Thyroid gland (tissue), 4 donors: ENCODE measurements at regions not wholly inside any gene's neighbourhood (a gene's known extent, or its start where the extent isn't known, plus 50 kb on each side); places are given as distances from the start of the nearest gene placed in this dataset.

Experiments used
- DNase-seq, 2 donors: peaks; one replicate each; pipeline ENCODE4 v3.0.0-alpha.2; 2019
- H3K27ac ChIP-seq, 3 donors: fragments of 200-600 bp; sonication (generic); 1 replicate in 2 of 3; 2 replicates in 1 of 3; pipeline ENCODE4 v1.5.1; 2016 to 2019; ENCODE audit warnings: mild to moderate bottlenecking in 1 of 3, moderate library complexity in 1 of 3
- H3K27me3 ChIP-seq: fragments of 200-600 bp; sonication (generic); one replicate; pipeline ENCODE4 v1.5.1; 2019
- H3K36me3 ChIP-seq, 2 donors: fragments of 200-600 bp; sonication (generic); one replicate each; pipeline ENCODE4 v1.5.1; 2016 to 2019
- H3K4me1 ChIP-seq, 2 donors: fragments of 200-600 bp; sonication (generic); one replicate each; pipeline ENCODE4 v1.5.1; 2017 to 2019
- H3K4me3 ChIP-seq, 3 donors: fragments of 200-600 bp; sonication (generic); replicated peaks in 1 of 3; 1 replicate in 2 of 3; 2 replicates in 1 of 3; pipeline ENCODE4 v1.5.1; 2016; ENCODE audit warnings: mild to moderate bottlenecking in 1 of 3
- H3K9me3 ChIP-seq: fragments of 200-600 bp; sonication (generic); one replicate; pipeline ENCODE4 v1.5.1; 2017
- CTCF ChIP-seq, 6 experiments: fragments of 200-600 bp in 3 of 6; fragments of 450-650 bp in 3 of 6; sonication (generic) in 3 of 6; IDR thresholded peaks; one replicate each; pipeline ENCODE4 v1.5.1; 2016 to 2019; ENCODE audit warnings: antibody characterized with exemption in 6 of 6, mild to moderate bottlenecking in 2 of 6, inconsistent platforms in 1 of 6, moderate library complexity in 1 of 6
- POLR2A ChIP-seq, 2 donors: fragments of 450-650 bp; IDR thresholded peaks; one replicate each; pipeline ENCODE4 v1.6.1; 2017; ENCODE audit warnings: antibody characterized with exemption in 2 of 2, mild to moderate bottlenecking in 2 of 2, moderate library complexity in 1 of 2
- WGBS, 2 donors: methylation state at CpG; one replicate each; pipeline ENCODE4 v1.1.5; 2017; 5-methylcytosine and 5-hydroxymethylcytosine counted together
- intact Hi-C: fragments of 100-400 bp; cut with DNase I; formaldehyde crosslinking; loops from one replicate; pipeline ENCODE4 v1.15.1; 2023

DNA sequence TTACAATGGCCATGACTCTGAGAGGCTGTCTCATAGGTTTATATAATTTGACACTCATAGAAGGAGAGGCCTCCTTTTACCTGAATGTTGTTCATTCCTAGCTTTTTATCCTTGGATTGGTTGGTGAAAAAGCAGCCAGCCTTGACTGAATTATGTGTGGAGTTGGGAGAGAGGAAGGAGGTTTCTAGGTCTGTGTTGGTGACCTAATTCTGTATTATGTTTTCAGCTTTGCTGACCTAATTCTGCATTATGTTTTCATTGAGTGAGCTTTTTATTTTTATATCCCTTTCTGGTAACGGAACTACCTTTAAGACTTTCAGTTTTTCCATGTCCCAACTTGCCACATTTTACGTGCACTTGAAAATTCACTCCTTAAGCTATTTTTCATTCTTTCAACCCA is 59.1 kb upstream of the RNF144B start:
- Histone ChIP-seq H3K4me3 (no peak overlapping the region), H3K36me3 (no peaks in the 10 kb centered on the region), H3K27me3 (no peaks in the 10 kb centered on the region), H3K27ac (peak overlapping the region; percentile 83 to 90 (median 84)), H3K4me1 (peaks cover 30 to 48% of the 10 kb centered on the region in 2 donors), H3K9me3 (no peaks in the 10 kb centered on the region)
- intact Hi-C loops, result no loop called here
- 33 to 36% methylated on average over 2 of the region's 2 CpGs for WGBS, 2 donors
- TF ChIP-seq POLR2A (IDR thresholded peaks at IDR 0.05) (no peak), CTCF (IDR thresholded peaks at IDR 0.05) (no peak)
- no peak for DNase-seq

DNA sequence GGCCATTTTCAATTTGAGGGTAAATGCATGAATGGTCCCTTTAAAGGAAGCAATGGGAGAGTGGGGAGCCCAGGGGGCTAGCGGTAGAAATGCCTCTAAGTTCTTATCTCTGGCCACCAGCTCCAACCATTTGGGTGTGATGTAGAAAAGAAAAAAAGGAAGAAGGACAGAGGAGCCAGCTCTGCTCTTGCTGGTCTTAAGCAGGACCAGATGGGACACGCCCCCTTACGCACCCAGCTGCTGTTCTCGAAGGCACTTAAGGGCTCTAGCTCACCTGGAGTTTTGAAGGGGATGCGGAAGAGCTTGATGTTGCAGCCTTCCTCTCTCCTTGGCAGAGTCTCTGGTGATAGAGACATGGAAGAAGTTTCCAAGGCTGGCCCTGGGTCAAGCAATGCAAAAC is 59.5 kb upstream of the RNF144B start:
- no peaks in the 10 kb centered on the region for H3K36me3 ChIP-seq
- H3K9me3 ChIP-seq, result no peaks in the 10 kb centered on the region
- peaks cover 30 to 48% of the 10 kb centered on the region in 2 donors for H3K4me1 ChIP-seq
- intact Hi-C loops, result no loop called here
- peak overlapping the region; percentile 83 to 90 (median 84) for H3K27ac ChIP-seq
- H3K27me3 ChIP-seq, result no peaks in the 10 kb centered on the region
- TF ChIP-seq CTCF (IDR thresholded peaks at IDR 0.05) (no peak), POLR2A (IDR thresholded peaks at IDR 0.05) (peak in 1 of 2 donors; percentile 45)
- peak; percentile 89 to 93 for DNase-seq
- H3K4me3 ChIP-seq, result no peak overlapping the region
- 29 to 35% methylated on average over 5 of the region's 5 CpGs for WGBS, 2 donors

DNA sequence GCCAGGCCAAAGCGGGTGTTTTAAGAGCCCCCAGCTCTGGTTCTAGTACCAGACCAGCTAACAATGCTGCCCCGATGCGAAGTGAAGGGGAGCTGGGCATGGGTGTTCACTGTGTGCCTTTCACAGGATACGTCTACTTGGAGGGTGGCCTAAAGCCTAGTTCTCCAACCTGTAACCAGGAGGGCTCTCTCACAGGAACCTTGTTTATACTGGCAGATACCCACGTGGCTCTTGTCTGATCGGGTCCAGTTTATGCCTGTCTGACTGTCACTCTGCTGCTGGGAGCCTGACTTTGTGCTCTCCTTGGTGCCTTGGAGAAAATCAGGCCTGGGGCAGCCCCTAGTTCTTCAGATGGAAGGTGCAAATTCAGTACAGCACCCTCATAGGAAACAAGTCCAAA is 60.2 kb upstream of the RNF144B start:
- 49 to 50% methylated on average over 5 to 6 of the region's 6 CpGs for WGBS, 2 donors
- no peak overlapping the region for H3K4me3 ChIP-seq
- no peaks in the 10 kb centered on the region for H3K27me3 ChIP-seq
- H3K4me1 ChIP-seq, result peaks cover 30 to 48% of the 10 kb centered on the region in 2 donors
- peak in 1 of 2 donors; percentile 47 for TF ChIP-seq POLR2A (IDR thresholded peaks at IDR 0.05)
- TF ChIP-seq CTCF (IDR thresholded peaks at IDR 0.05), result no peak
- peak overlapping the region; percentile 83 to 90 (median 84) for H3K27ac ChIP-seq
- intact Hi-C loops, result no loop called here
- peak; percentile 78 to 82 for DNase-seq
- H3K36me3 ChIP-seq, result no peaks in the 10 kb centered on the region
- no peaks in the 10 kb centered on the region for H3K9me3 ChIP-seq

GRCh38 chr6:18326001-18326400 is 61.1 kb upstream of the RNF144B start:
- no peak for DNase-seq
- H3K27me3 ChIP-seq, result no peaks in the 10 kb centered on the region
- no peaks in the 10 kb centered on the region for H3K9me3 ChIP-seq
- no peak for TF ChIP-seq CTCF (IDR thresholded peaks at IDR 0.05)
- TF ChIP-seq POLR2A (IDR thresholded peaks at IDR 0.05), result no peak
- intact Hi-C loops, result no loop called here
- no peak overlapping the region for H3K4me3 ChIP-seq
- WGBS, 2 donors, result 88 to 89% methylated on average over 2 of the region's 2 CpGs
- H3K36me3 ChIP-seq, result no peaks in the 10 kb centered on the region
- H3K27ac ChIP-seq, result peak overlapping the region; percentile 29 to 90 (median 83)
- H3K4me1 ChIP-seq, result peaks cover 30 to 48% of the 10 kb centered on the region in 2 donors

DNA sequence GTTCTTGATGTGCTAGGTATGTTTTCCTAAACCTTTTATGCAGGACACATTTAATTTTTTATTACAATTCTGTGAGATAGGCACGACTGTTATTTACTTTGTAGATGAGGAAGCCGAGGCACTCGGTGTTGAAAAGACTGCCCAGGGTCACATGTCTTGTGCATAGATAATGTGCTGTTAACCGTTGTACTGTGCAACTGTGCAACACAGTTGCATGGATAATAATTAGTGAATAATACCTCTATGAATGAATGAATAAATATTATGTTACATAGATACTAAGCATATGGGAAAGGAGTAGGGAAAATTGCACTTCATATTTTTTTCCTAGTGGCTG is 60.3 kb upstream of the DEK start:
- H3K36me3 ChIP-seq, result no peaks in the 10 kb centered on the region
- no peak for TF ChIP-seq POLR2A (IDR thresholded peaks at IDR 0.05)
- TF ChIP-seq CTCF (IDR thresholded peaks at IDR 0.05), result no peak
- 61 to 66% methylated on average over 4 of the region's 4 CpGs for WGBS, 2 donors
- H3K9me3 ChIP-seq, result no peaks in the 10 kb centered on the region
- H3K4me3 ChIP-seq, result no peak overlapping the region
- H3K27ac ChIP-seq, result no peak overlapping the region
- intact Hi-C loops, result loop anchor here (5.0 kb wide), 1 partner anchor 178 kb away; no protein-coding TSS in a partner anchor
- H3K4me1 ChIP-seq, result peaks cover 22 to 37% of the 10 kb centered on the region in 2 donors
- no peaks in the 10 kb centered on the region for H3K27me3 ChIP-seq
- DNase-seq, result no peak
